A549 (cell line): ENCODE measurements at regions not wholly inside any gene's neighbourhood (a gene's known extent, or its start where the extent isn't known, plus 50 kb on each side); places are given as distances from the start of the nearest gene placed in this dataset.

Source experiments
- ATAC-seq, 2 experiments: fragments of 200-7000 bp in 1 of 2; fragments of >200 bp in 1 of 2; cut with Nextera tagmentation in 1 of 2; cut with Tn5 transposase in 1 of 2; 3 replicates each; pipeline versions ENCODE4 v1.8.0 to v1.9.1; 2018 to 2020; ENCODE audit warnings: mild to moderate bottlenecking in 1 of 2, moderate library complexity in 1 of 2
- CTCF ChIA-PET: fragments of 300-600 bp; sonication (Branson Sonifier 250); formaldehyde crosslinking; extraction: SDS; loops from one replicate; lab custom pipeline; 2021; ENCODE audit warnings: antibody characterized with exemption, inconsistent platforms; lab: Yijun Ruan, JAX
- POLR2A ChIA-PET: fragments of 350-600 bp; formaldehyde crosslinking; extraction: SDS; loops from one replicate; lab custom pipeline; 2021; ENCODE audit warnings: antibody characterized with exemption, inconsistent platforms; lab: Yijun Ruan, JAX
- DNase-seq, 2 experiments: peaks; one replicate each; pipeline versions ENCODE4 v3.0.0 to v3.0.0-alpha.2; 2011 to 2016; ENCODE audit warnings: low read depth in 1 of 2, low spot score in 1 of 2
- FAIRE-seq: peaks from 2 replicates; lab custom pipeline; 2011; peaks lifted over from hg19 to GRCh38; lab: Jason Lieb, UNC
- H3K27ac ChIP-seq, 2 experiments: fragments of >200 bp; sonication (Bioruptor Twin); formaldehyde crosslinking; 3 replicates each; pipeline ENCODE4 v1.5.1; 2016 to 2017
- H3K4me1 ChIP-seq: fragments of >200 bp; sonication (Bioruptor Twin); formaldehyde crosslinking; 3 replicates; pipeline ENCODE4 v1.6.1; 2016
- H3K4me2 ChIP-seq: fragments of >200 bp; sonication (Bioruptor Twin); formaldehyde crosslinking; 3 replicates; pipeline ENCODE4 v1.6.1; 2016
- H3K4me3 ChIP-seq: fragments of >200 bp; sonication (Bioruptor Twin); formaldehyde crosslinking; 3 replicates; pipeline ENCODE4 v1.5.1; 2016
- H3K9me3 ChIP-seq: fragments of >200 bp; sonication (Bioruptor Twin); formaldehyde crosslinking; 3 replicates; pipeline ENCODE4 v1.6.1; 2016
- CBX2 ChIP-seq: fragments of 200-600 bp; sonication (generic); IDR thresholded peaks from 2 replicates; pipeline ENCODE4 v1.6.1; 2016; ENCODE audit warnings: low read depth, mild to moderate bottlenecking, borderline replicate concordance
- CHD2 ChIP-seq: fragments of 150-350 bp; IDR thresholded peaks from 2 replicates; pipeline ENCODE4 v1.6.1; 2014; ENCODE audit warnings: low read length; ENCODE audit not compliant: partially characterized antibody
- CHD4 ChIP-seq: fragments of 200-600 bp; sonication (generic); IDR thresholded peaks from 2 replicates; pipeline ENCODE4 v1.6.1; 2016; ENCODE audit warnings: antibody characterized with exemption, mild to moderate bottlenecking, borderline replicate concordance
- EHF ChIP-seq: fragments of 250-450 bp; sonication (Bioruptor Pico); IDR thresholded peaks from 2 replicates; pipeline ENCODE4 v1.5.0; 2020; ENCODE audit warnings: mild to moderate bottlenecking
- EHMT2 ChIP-seq: fragments of 200-600 bp; sonication (generic); IDR thresholded peaks from 2 replicates; pipeline ENCODE4 v1.6.1; 2016; ENCODE audit warnings: antibody characterized with exemption, low read depth, mild to moderate bottlenecking, moderate library complexity
- EP300 ChIP-seq, 2 experiments: fragments of >200 bp; sonication (Bioruptor Twin); formaldehyde crosslinking; IDR thresholded peaks; 2 replicates in 1 of 2; 3 replicates in 1 of 2; pipeline ENCODE4 v1.6.1; 2016 to 2017
- FOSB ChIP-seq: fragments of 250-450 bp; sonication (Bioruptor Pico); IDR thresholded peaks from 2 replicates; pipeline ENCODE4 v1.5.0; 2020; ENCODE audit warnings: mild to moderate bottlenecking, moderate library complexity
- GATA3 ChIP-seq: IDR thresholded peaks from 2 replicates; pipeline ENCODE4 v1.6.1; 2012; ENCODE audit warnings: borderline replicate concordance
- HDAC2 ChIP-seq: fragments of 200-600 bp; sonication (generic); IDR thresholded peaks from 2 replicates; pipeline ENCODE4 v1.6.1; 2016
- HOXA7 ChIP-seq: fragments of 250-450 bp; sonication (Bioruptor Pico); IDR thresholded peaks from 2 replicates; pipeline ENCODE4 v1.5.0; 2020; ENCODE audit warnings: mild to moderate bottlenecking, moderate library complexity
- HOXB13 ChIP-seq: fragments of 250-450 bp; sonication (Bioruptor Pico); IDR thresholded peaks from 2 replicates; pipeline ENCODE4 v1.5.0; 2020; ENCODE audit warnings: low read depth, mild to moderate bottlenecking, moderate library complexity
- KDM1A ChIP-seq: fragments of 200-600 bp; sonication (generic); IDR thresholded peaks from 2 replicates; pipeline ENCODE4 v1.6.1; 2016; ENCODE audit warnings: low read depth, mild to moderate bottlenecking
- KDM5A ChIP-seq: fragments of 200-600 bp; sonication (generic); IDR thresholded peaks from 2 replicates; pipeline ENCODE4 v1.6.1; 2016; ENCODE audit warnings: antibody characterized with exemption, mild to moderate bottlenecking
- MAZ ChIP-seq: fragments of 150-350 bp; IDR thresholded peaks from 2 replicates; pipeline ENCODE4 v1.6.1; 2014; ENCODE audit warnings: antibody characterized with exemption, low read depth, low read length, borderline replicate concordance
- MYC ChIP-seq: IDR thresholded peaks from 2 replicates; pipeline ENCODE4 v1.6.1; 2012; ENCODE audit warnings: mild to moderate bottlenecking, inconsistent platforms, low read length, improper control_type of control experiment, borderline replicate concordance
- NR3C1 ChIP-seq: fragments of >200 bp; sonication (Bioruptor Twin); formaldehyde crosslinking; IDR thresholded peaks from 3 replicates; pipeline ENCODE4 v1.6.1; 2017
- POLR2AphosphoS2 ChIP-seq: conservative IDR thresholded peaks from 2 replicates; pipeline ENCODE4 v1.6.1; 2012; ENCODE audit warnings: low read length, improper control_type of control experiment, inconsistent platforms
- SMC3 ChIP-seq: fragments of >200 bp; sonication (Bioruptor Twin); formaldehyde crosslinking; IDR thresholded peaks from 3 replicates; pipeline ENCODE4 v1.6.1; 2018; ENCODE audit warnings: inconsistent platforms
- SREBF2 ChIP-seq: fragments of 450-650 bp; IDR thresholded peaks from 2 replicates; pipeline ENCODE4 v1.6.1; 2014; ENCODE audit warnings: mild to moderate bottlenecking, moderate library complexity
- TFCP2L1 ChIP-seq: fragments of 250-450 bp; sonication (Bioruptor Pico); IDR thresholded peaks from 2 replicates; pipeline ENCODE4 v1.5.0; 2021; ENCODE audit warnings: mild to moderate bottlenecking
- TP53 ChIP-seq: fragments of 250-450 bp; sonication (Bioruptor Pico); IDR thresholded peaks from 2 replicates; pipeline ENCODE4 v1.5.0; 2021; ENCODE audit warnings: mild to moderate bottlenecking, moderate library complexity
- ZC3H11A ChIP-seq: fragments of 450-650 bp; IDR thresholded peaks from 2 replicates; pipeline ENCODE4 v1.6.1; 2014; ENCODE audit warnings: antibody characterized with exemption, mild to moderate bottlenecking
- ZFP36 ChIP-seq: fragments of 450-650 bp; IDR thresholded peaks from 2 replicates; pipeline ENCODE4 v1.6.1; 2014; ENCODE audit warnings: borderline replicate concordance; ENCODE audit not compliant: partially characterized antibody
- ZNF302 ChIP-seq: fragments of 250-450 bp; sonication (Bioruptor Pico); IDR thresholded peaks from 2 replicates; pipeline ENCODE4 v1.9.0; 2021; ENCODE audit warnings: inconsistent platforms, mild to moderate bottlenecking, moderate library complexity
- WGBS: methylation state at CpG from one replicate; pipeline ENCODE4 v1.1.6; 2017; ENCODE audit errors: missing lambda C conversion rate; 5-methylcytosine and 5-hydroxymethylcytosine counted together
- TF ChIP-seq, protein P1 (sequence below): fragments of 150-350 bp; IDR thresholded peaks from 2 replicates; pipeline ENCODE4 v1.6.1; 2014; ENCODE audit warnings: low read depth, mild to moderate bottlenecking, low read length
- TF ChIP-seq, protein P2 (sequence below): IDR thresholded peaks from 2 replicates; pipeline ENCODE4 v1.6.1; 2012
- TF ChIP-seq, protein P3 (sequence below): fragments of >200 bp; sonication (Bioruptor Twin); formaldehyde crosslinking; IDR thresholded peaks from 2 replicates; pipeline ENCODE4 v1.6.1; 2016
- TF ChIP-seq, protein P4 (sequence below): fragments of 250-450 bp; sonication (Bioruptor Pico); IDR thresholded peaks from 2 replicates; pipeline ENCODE4 v1.5.0; 2020; ENCODE audit warnings: low read depth, mild to moderate bottlenecking, moderate library complexity
- TF ChIP-seq, protein P5 (sequence below): IDR thresholded peaks from 2 replicates; pipeline ENCODE4 v1.6.1; 2012

DNA sequence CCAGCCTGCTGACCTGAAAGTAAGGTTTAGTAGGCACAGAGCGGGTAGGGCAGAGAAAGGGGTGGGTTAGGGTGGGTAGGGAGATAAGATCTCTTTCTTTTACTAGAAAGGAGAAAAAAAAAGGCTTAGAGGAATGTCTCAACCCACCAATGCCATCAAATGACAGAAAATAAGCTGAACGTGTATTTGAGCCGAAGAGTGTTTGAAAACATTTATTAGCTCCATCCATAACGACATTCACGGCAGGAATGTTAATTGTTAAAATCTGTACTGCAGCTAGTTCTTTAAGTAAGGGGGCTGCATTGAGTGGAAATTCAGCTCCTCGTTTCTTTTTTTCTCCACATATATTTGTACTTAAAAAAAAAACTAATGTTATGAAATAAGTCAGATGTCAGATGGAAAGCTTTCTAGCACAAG lies 63.7 kb upstream of the ARID5B start:
- ChIA-PET CTCF (interaction anchor here (0.5 to 1.7 kb wide), 5 partner anchors 10 to 292 kb away, joined by 3 to 8 read pairs (median 4); no protein-coding TSS in a partner anchor), POLR2A (interaction anchor here (0.7 kb wide), 1 partner anchor 47 kb away, joined by 4 read pairs; no protein-coding TSS in a partner anchor)
- Histone ChIP-seq H3K4me1 (peaks cover 30% of the 10 kb centered on the region), H3K27ac (peak overlapping the region; percentile 61 to 81), H3K9me3 (0 out of 3 replicates have a peak, but pooled peaks cover 2% of the 10 kb centered on the region), H3K4me2 (peak overlapping the region; percentile 89), H3K4me3 (peak overlapping the region; percentile 20)
- DNase-seq, result peak; percentile 7 to 18
- 13% methylated on average over 5 of the region's 6 CpGs for WGBS
- TF ChIP-seq GATA3 (no peak), TFCP2L1 (CRISPR knock-in tag) (no peak), ZC3H11A (no peak), SMC3 (no peak), EHMT2 (no peak), SREBF2 (no peak), MAZ (no peak), TP53 (CRISPR knock-in tag) (no peak), EP300 (IDR thresholded peaks at IDR 0.05) (no peak), FOSB (CRISPR knock-in tag) (no peak), HDAC2 (no peak), EHF (CRISPR knock-in tag) (no peak), POLR2AphosphoS2 (no peak), MYC (no peak), CBX2 (no peak)
- TF ChIP-seq, protein P1, sequence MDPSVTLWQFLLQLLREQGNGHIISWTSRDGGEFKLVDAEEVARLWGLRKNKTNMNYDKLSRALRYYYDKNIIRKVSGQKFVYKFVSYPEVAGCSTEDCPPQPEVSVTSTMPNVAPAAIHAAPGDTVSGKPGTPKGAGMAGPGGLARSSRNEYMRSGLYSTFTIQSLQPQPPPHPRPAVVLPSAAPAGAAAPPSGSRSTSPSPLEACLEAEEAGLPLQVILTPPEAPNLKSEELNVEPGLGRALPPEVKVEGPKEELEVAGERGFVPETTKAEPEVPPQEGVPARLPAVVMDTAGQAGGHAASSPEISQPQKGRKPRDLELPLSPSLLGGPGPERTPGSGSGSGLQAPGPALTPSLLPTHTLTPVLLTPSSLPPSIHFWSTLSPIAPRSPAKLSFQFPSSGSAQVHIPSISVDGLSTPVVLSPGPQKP, result no peak
- TF ChIP-seq, protein P2, sequence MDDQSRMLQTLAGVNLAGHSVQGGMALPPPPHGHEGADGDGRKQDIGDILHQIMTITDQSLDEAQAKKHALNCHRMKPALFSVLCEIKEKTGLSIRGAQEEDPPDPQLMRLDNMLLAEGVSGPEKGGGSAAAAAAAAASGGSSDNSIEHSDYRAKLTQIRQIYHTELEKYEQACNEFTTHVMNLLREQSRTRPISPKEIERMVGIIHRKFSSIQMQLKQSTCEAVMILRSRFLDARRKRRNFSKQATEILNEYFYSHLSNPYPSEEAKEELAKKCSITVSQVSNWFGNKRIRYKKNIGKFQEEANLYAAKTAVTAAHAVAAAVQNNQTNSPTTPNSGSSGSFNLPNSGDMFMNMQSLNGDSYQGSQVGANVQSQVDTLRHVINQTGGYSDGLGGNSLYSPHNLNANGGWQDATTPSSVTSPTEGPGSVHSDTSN, result no peak
- TF ChIP-seq, protein P3, sequence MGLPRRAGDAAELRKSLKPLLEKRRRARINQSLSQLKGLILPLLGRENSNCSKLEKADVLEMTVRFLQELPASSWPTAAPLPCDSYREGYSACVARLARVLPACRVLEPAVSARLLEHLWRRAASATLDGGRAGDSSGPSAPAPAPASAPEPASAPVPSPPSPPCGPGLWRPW, result no peak
- no peak for FAIRE-seq
- peak; percentile 57 to 66; a peak in 5 of 6 replicates for ATAC-seq

DNA sequence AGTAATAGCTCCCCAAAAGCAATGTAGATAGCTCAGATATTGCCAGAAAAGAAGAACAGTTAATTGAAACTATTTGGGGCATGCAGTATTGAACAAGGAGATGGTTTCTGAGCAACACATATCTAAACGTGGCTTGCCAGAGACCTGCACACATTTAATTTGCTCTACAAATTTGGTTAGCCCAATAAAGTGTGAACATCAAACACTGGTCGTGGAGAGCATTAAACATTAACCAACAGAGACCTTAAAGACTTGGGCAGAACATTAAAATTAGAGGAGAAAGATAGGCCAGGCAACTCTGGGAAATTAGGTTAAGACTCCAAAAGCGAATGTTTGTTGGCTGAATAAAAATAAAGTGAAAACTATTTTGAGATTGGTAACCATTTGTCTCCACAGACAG lies 61.6 kb upstream of the ARID5B start:
- DNase-seq (no peak), ATAC-seq (no peak), FAIRE-seq (no peak)
- Histone ChIP-seq H3K4me2 (no peak overlapping the region), H3K4me1 (peaks cover 35% of the 10 kb centered on the region), H3K27ac (no peak overlapping the region), H3K9me3 (no peaks in the 10 kb centered on the region), H3K4me3 (no peak overlapping the region)
- WGBS, result 46% methylated on average over 3 of the region's 3 CpGs
- TF ChIP-seq ZFP36, result no peak
- TF ChIP-seq TFCP2L1 (CRISPR knock-in tag), result no peak
- no peak for TF ChIP-seq NR3C1
- TF ChIP-seq KDM1A, result no peak
- TF ChIP-seq SMC3, result no peak
- TF ChIP-seq HOXB13, result no peak
- no peak for TF ChIP-seq HOXA7 (CRISPR knock-in tag)
- TF ChIP-seq CHD4, result no peak
- ChIA-PET POLR2A (no interaction called here), CTCF (no interaction called here)

DNA sequence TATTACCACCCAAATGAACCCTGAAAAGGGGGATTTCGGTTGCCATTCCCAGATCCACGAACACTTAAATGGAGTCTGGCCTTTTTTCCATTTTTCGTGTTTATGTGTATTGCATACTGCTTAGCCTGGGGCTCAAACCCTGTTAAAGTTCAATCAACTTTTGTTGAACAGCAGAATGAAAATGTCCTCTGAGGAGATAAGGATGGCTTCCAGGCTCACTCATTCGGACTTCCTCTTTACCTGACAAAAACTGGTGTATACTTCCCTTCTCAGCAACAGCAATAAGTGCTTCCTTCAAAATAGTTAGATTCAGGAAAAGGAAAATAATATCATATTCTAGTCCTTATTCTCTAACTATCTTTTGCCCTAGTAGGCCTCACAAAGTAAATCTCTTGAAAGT lies 61.1 kb upstream of the ARID5B start:
- 94% methylated on average over 4 of the region's 4 CpGs for WGBS
- Histone ChIP-seq H3K27ac (no peak overlapping the region), H3K4me1 (peaks cover 32% of the 10 kb centered on the region), H3K4me3 (no peak overlapping the region), H3K9me3 (no peaks in the 10 kb centered on the region), H3K4me2 (no peak overlapping the region)
- POLR2A ChIA-PET, result no interaction called here
- ATAC-seq (no peak), FAIRE-seq (no peak), DNase-seq (no peak)
- TF ChIP-seq, protein P4, sequence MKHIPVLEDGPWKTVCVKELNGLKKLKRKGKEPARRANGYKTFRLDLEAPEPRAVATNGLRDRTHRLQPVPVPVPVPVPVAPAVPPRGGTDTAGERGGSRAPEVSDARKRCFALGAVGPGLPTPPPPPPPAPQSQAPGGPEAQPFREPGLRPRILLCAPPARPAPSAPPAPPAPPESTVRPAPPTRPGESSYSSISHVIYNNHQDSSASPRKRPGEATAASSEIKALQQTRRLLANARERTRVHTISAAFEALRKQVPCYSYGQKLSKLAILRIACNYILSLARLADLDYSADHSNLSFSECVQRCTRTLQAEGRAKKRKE, result no peak
- TF ChIP-seq ZNF302 (CRISPR knock-in tag) (no peak), CHD2 (no peak), EP300 (IDR thresholded peaks at IDR 0.05) (no peak), KDM5A (no peak), CBX2 (no peak)
- TF ChIP-seq, protein P3, result no peak
- TF ChIP-seq, protein P5, sequence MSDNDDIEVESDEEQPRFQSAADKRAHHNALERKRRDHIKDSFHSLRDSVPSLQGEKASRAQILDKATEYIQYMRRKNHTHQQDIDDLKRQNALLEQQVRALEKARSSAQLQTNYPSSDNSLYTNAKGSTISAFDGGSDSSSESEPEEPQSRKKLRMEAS, result no peak
- CTCF ChIA-PET, result interaction anchor here (1.8 kb wide), 1 partner anchor 405 kb away, joined by 4 read pairs; no protein-coding TSS in a partner anchor
